HUDEP-2 (cell line): ENCODE measurements at regions not wholly inside any gene's neighbourhood (a gene's known extent, or its start where the extent isn't known, plus 50 kb on each side); places are given as distances from the start of the nearest gene placed in this dataset.
A peak's percentile ranks its signal among the peaks of the same experiment; 100 is the strongest.

Experiments
- DNase-seq, 76 experiments: peaks; one replicate each; lab custom pipeline; 2025; ENCODE audit not compliant: unreplicated experiment in 76 of 76; lab: John Stamatoyannopoulos, UW

- DNase-seq, result no peak
Measured at GRCh38 chr20:39161900-39162299, 199.8 kb downstream of the DHX35 start.

GRCh38 chr20:39155971-39156370 is 193.8 kb downstream of the DHX35 start:
- no peak for DNase-seq

DNA sequence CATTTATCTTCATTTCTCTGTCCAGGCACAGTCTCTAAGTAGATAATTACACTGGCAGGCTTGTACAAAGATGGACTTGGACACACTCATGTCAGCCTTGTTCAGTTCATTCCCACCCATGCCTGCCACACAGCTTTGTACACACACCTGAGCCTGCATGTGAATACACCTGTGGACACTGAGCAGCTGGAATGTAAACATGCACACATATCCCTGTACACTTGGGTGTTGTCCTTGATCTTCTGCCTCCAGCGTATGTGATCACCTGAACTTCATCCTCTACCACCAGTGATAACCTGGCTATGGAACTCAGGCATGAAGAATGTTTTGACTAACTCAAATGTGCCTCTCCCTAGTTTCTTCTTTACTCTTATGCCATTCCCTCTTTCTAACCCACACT is 190.6 kb downstream of the DHX35 start:
- DNase-seq, result no peak

DNA sequence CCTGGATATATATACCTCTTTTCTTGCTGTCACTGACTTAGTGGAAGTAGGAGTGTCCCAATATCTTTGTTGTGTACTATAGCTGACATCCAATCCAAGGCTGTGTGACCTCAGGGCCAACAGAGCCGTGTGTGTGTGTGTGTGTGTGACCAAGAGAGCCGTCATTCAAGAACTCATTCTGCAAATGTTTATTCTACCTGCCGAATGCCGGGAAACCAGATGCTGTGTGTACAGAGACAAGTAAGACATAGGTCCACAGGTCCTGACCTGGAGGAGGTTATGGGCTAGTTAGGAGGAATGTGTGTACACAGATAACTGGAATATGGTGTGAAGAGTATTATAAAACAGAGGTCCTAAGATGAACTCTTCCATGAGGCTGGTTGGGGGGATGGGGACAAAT is 190.0 kb downstream of the DHX35 start:
- no peak for DNase-seq

DNA sequence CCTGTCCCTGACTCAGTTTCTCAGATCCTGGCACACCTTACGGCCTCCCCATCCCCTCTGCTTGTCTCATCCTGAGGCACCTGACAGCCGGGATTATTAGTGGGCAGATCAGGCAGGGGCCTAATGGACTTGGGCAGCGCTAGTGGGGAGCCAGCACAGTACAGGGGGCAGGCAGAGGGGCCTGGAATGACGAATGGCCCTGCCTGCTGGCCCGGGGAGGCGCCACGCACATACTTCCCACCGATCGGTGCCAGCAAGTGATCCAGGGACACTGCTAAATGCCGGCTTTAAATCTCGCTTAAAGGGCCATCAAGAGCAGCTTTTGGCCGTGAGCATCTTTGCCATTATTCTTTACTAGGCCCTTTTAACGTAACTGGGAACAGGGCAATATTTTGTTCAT is 188.4 kb downstream of the DHX35 start:
- DNase-seq, result no peak

GRCh38 chr20:39146394-39146793 is 184.2 kb downstream of the DHX35 start:
- no peak for DNase-seq

GRCh38 chr20:39145921-39146320 is 183.8 kb downstream of the DHX35 start:
- DNase-seq, result no peak

GRCh38 chr20:39144757-39145156 is 182.6 kb downstream of the DHX35 start:
- DNase-seq, result no peak

GRCh38 chr20:39142407-39143096 is 180.4 kb downstream of the DHX35 start:
- DNase-seq, result no peak

DNA sequence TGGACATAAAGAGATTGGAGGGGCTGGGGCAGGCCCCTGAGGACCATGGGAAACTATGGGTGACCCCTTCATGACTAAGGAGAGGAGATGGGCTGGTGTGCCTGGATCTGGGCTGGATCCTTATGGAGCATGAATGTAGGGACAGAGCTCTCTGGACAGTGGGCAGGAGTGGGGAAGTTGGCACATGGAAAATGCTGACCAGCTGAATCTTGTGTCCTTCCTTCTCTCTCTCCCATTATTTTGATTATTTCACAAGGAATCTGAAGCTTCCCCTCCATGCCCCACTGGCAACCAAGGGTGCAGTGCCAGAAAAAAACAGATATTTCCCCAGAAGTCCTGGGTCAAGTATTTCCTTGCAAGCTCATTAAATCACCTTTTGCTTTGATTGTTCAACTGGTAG is 175.2 kb downstream of the DHX35 start:
- no peak for DNase-seq

DNA sequence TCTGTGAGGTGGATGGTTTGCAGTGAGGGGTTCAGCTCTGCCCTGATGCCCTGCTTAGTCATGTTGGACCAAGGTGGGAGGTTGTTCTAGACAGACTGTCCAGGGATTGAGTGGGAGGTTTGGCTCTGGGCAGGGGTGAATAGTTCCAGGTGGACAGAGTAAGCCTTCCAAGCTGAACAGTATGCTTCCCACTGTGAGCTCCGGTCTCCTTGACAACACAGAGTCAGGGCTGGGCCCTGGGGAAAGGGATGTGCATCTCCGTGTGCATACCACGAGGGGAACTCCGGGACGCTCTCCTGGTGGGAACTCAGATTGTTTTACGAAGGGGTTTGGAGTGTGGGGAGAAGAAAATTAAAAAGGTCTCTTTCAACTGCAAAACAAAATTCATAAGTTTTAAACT is 174.7 kb downstream of the DHX35 start:
- DNase-seq, result no peak

DNA sequence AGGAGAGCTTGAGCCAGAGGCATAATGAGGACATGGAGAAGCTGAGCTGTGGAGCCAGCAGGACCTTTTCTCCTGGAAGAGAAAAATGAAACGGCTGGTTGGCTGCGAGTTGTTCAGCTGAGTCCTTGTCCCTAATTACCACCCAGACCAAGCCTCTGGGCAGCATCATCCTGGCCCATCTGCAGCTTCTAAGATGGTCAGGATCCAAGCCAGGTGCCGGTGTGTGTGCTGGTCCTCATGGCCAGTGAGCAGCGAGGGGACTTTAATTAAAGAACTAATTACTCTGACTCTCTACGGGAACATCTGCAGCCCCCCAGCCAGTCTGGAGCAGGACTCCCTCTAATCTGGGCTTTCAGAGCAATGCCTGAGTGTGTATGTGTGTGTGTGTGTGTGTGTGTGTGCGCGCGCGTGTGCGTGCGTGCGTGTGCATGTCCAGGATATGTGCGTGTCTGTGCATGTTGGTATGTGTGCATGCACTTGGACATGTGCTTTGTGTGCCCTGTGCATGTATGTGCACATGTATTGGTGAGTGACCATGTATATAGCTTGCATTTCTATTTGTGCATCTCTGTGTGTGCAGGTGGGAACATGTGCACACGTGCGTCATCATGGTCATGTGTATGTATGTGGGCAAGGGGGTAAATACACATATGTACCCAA is 173.9 kb downstream of the DHX35 start:
- no peak for DNase-seq

DNA sequence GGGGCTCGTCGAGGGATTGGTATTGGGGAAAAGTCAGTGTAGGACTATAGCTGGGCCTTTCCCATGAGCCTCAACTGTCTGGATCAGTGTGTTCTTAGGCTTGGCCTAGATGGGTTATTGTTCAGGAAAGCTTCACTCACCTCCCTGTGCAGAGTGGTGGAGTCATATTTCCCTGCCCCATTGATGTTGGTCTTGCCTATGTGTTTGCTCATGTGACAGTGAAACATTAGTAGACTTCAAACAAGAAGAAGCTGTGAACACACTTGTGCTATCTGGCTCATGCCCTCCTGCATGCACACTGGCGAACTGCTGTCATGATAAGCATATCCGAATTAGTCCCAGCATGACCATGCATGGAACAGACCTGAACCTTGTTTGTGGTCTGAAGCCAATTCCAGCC is 171.1 kb downstream of the DHX35 start:
- no peak for DNase-seq

DNA sequence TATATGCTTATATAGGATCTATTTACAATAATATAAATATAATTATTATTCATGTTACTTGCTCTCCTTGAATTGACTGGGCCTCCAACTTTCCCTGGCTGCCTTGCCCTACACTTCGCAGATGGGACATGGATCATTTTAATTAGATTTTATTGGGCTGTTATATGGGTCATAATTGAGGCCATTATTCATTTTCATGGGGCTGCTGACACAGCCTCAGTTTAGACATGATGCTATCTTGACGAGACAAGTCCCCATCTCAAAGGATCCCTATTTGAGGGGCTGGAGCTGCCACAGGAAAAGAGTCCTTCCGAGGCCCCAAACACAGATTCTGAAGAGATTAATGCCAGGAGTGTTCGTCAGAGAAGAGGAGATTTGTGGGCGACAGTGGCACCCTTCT is 170.4 kb downstream of the DHX35 start:
- DNase-seq, result no peak

DNA sequence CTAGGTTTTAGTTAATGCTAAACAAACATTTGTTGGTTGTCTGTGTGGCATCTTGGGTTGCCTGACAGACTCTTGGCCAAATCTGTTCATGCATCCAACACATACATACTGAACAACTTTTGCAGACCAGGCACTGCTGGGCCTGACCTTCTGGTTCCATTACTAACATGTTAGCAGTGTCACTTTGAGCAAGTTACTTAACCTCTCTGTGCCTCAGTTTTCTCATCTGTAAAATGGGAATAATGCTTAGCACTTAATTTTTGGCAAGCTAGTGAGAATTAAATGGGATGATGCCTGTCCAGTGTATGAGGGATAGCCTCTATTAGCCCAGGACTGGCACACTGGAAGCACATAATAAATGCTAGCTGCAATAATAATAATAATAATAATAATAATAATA is 169.9 kb downstream of the DHX35 start:
- no peak for DNase-seq

DNA sequence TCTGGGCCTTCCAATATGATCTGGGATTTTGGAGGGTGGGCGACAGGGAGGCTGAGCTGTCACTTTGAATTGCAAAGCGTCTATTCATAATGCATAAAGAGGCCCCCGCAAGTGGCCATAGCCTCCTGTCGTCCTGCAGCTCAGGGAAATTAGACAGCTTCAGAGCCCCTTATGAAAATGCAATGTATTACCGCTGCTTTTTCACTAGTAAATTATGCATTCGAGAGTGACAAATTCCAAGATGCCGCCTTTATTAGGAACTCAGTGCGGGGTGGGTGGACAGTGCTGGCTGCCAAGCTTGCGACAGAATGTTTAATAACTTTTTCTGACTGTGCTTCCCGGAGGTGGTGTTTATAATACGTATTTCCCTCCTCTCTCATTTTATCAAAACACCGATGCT is 168.5 kb downstream of the DHX35 start:
- DNase-seq, result no peak

DNA sequence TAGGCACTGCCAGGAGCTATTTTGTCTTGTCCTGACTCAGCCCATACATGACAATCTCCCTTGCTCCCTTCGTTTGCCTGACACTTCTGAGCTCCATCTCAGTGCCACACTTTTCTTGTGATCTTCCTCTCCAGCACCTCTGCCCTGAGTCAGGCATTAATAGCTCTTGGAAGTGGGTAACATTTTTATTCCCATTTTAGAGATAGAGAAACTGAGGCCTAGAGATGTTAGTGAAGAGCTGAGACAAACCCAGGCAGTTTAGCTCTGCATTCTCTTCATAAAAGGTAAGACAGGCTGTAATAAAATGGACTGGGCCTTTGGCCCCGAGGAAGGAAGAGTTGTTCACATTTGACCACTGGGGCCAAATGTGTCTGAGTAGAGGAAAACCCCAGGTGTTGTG is 167.4 kb downstream of the DHX35 start:
- DNase-seq, result no peak

DNA sequence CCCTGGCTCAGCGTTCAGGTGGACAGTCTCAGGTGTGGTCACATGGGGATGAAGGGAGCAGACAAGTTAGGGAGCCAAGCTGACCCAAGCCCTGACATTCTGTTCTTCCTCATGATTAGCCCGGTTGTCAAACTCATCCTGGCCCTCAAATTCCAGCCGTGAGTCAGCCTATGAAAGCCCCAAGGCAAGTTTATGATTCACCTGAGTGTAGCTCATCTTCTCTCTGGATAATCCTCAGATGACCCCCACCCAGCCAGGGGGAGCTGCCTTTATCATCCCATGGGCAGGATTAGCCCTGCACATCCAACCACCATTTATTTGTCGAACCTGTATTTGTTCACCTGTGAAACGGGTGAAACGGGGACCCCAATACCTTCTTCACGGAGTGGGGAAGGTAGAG is 161.9 kb downstream of the DHX35 start:
- DNase-seq, result no peak

- DNase-seq, result no peak
Measured at GRCh38 chr20:39123185-39123557, 161.0 kb downstream of the DHX35 start.

DNA sequence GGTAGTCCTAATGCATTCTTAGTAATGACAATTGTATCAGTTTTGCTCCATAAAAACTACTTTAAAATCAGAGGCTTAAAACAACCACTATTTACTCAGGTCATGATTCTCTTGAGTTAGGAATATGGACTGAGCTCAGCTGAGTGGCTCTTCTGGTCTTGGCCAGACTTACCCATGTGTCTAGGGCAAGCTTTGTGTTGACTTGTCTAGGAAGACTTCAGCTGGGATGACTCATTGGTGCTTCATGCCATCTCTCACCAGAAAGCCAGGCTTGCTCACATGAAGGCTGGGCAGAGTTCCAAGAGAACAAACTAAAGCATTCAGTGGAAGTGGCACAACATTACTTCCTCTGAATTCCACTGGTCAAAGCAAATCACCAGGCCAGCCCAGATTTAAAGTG is 155.3 kb downstream of the DHX35 start:
- DNase-seq, result peak in 20 of 76 experiments; percentile 3 to 39 (median 18)

DNA sequence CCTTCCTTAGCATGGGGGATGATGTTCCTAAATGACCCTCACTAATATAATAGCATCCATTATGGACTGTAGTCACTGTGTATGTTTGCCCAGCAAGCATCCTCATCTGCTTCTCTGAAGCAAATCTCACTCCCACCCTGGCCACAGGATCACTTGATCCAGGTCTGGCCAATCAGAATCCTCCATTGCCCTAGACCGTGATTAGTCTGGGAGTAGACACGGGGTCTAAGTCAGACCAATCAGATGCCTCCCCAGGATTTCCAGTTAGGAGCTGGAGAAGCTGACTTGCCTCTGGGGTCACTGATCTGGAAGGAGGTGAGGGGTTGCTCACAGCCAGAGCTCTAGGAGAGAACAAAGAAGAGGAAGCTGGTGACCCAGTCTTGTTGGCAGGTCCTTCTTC is 153.9 kb downstream of the DHX35 start:
- DNase-seq, result no peak

- peak in 19 of 76 experiments; percentile 1 to 42 (median 15) for DNase-seq
Measured at GRCh38 chr20:39112178-39112743, 150.1 kb downstream of the DHX35 start.
